IMR-90 (cell line): ENCODE measurements at regions not wholly inside any gene's neighbourhood (a gene's known extent, or its start where the extent isn't known, plus 50 kb on each side); places are given as distances from the start of the nearest gene placed in this dataset.

ENCODE experiments used
- ATAC-seq: fragments of 200-7000 bp; cut with Tn5 transposase; 2 replicates; pipeline ENCODE4 v1.9.1; 2020; ENCODE audit warnings: low read depth, mild to moderate bottlenecking, moderate library complexity
- BruUV-seq: library from RNA; stranded (reverse); fragments of 400-500 nt; replicated peaks from 2 replicates; lab custom pipeline; 2021; lab: Mats Ljungman, UMichigan
- CTCF ChIA-PET: fragments of 300-600 bp; formaldehyde crosslinking; extraction: SDS; loops from one replicate; lab custom pipeline; 2021; ENCODE audit warnings: antibody characterized with exemption; lab: Yijun Ruan, JAX
- POLR2A ChIA-PET: fragments of 300-600 bp; sonication (Branson Sonifier 250); formaldehyde crosslinking; loops from one replicate; lab custom pipeline; 2022; ENCODE audit warnings: antibody characterized with exemption; ENCODE audit not compliant: unreplicated experiment; lab: Charles Lee
- DNase-seq: peaks from one replicate; pipeline ENCODE4 v3.0.0; 2013
- H2AFZ ChIP-seq: replicated peaks from 2 replicates; pipeline ENCODE3; 2013; ENCODE audit warnings: low read length, mild to moderate bottlenecking; ENCODE audit not compliant: poor library complexity
- H2AK5ac ChIP-seq: 2 replicates; pipeline ENCODE4 v1.6.1; 2013; ENCODE audit warnings: low read depth, low read length, inconsistent platforms
- H2AK9ac ChIP-seq: replicated peaks from 2 replicates; pipeline ENCODE3; 2013; ENCODE audit warnings: mild to moderate bottlenecking, low read depth, low read length, moderate library complexity; ENCODE audit not compliant: poor library complexity
- H2BK120ac ChIP-seq: 2 replicates; pipeline ENCODE4 v1.6.1; 2013; ENCODE audit warnings: low read depth, low read length, inconsistent platforms
- H2BK15ac ChIP-seq: 3 replicates; pipeline ENCODE4 v1.6.1; 2013; ENCODE audit warnings: low read depth, low read length, inconsistent platforms
- H2BK20ac ChIP-seq: 2 replicates; pipeline ENCODE4 v1.6.1; 2013; ENCODE audit warnings: low read depth, mild to moderate bottlenecking, inconsistent platforms, low read length, moderate library complexity
- H2BK5ac ChIP-seq: 2 replicates; pipeline ENCODE4 v1.6.1; 2013; ENCODE audit warnings: mild to moderate bottlenecking, low read depth, low read length, inconsistent platforms; ENCODE audit not compliant: poor library complexity, severe bottlenecking
- H3K14ac ChIP-seq: replicated peaks from 2 replicates; pipeline ENCODE4 v1.6.1; 2013; ENCODE audit warnings: low read depth, low read length, inconsistent platforms
- H3K18ac ChIP-seq: 2 replicates; pipeline ENCODE4 v1.6.1; 2013; ENCODE audit warnings: low read depth, low read length, control low read depth
- H3K23ac ChIP-seq: 2 replicates; pipeline ENCODE4 v1.6.1; 2013; ENCODE audit warnings: low read depth, low read length, inconsistent platforms
- H3K27ac ChIP-seq: 2 replicates; pipeline ENCODE4 v1.5.1; 2013; ENCODE audit warnings: mild to moderate bottlenecking, control low read depth, low read length; ENCODE audit not compliant: insufficient read depth
- H3K27me3 ChIP-seq: 2 replicates; pipeline ENCODE4 v1.6.1; 2013; ENCODE audit warnings: low read length; ENCODE audit not compliant: control insufficient read depth, insufficient read depth
- H3K36me3 ChIP-seq: 2 replicates; pipeline ENCODE4 v1.6.1; 2013; ENCODE audit warnings: low read length, mixed read lengths; ENCODE audit not compliant: control insufficient read depth, insufficient read depth
- H3K4ac ChIP-seq: 2 replicates; pipeline ENCODE4 v1.6.1; 2013; ENCODE audit warnings: low read depth, low read length, inconsistent platforms
- H3K4me1 ChIP-seq: 2 replicates; pipeline ENCODE4 v1.6.1; 2013; ENCODE audit warnings: low read length, mixed read lengths; ENCODE audit not compliant: control insufficient read depth, insufficient read depth
- H3K4me2 ChIP-seq: 2 replicates; pipeline ENCODE4 v1.6.1; 2013; ENCODE audit warnings: low read depth, mild to moderate bottlenecking, control low read depth, low read length, moderate library complexity
- H3K4me3 ChIP-seq: 2 replicates; pipeline ENCODE4 v1.5.1; 2013; ENCODE audit warnings: low read depth, mild to moderate bottlenecking, control low read depth, low read length, moderate library complexity; ENCODE audit not compliant: insufficient read depth
- H3K56ac ChIP-seq: 2 replicates; pipeline ENCODE4 v1.6.1; 2013; ENCODE audit warnings: low read length, inconsistent platforms; ENCODE audit not compliant: insufficient read depth; ENCODE audit errors: extremely low read depth
- H3K79me1 ChIP-seq, 2 experiments: 2 replicates each; pipeline ENCODE4 v1.6.1; 2013; ENCODE audit warnings: low read length in 2 of 2, inconsistent platforms in 1 of 2, low read depth in 1 of 2
- H3K9ac ChIP-seq: 2 replicates; pipeline ENCODE4 v1.6.1; 2013; ENCODE audit warnings: low read depth, low read length, control low read depth
- H3K9me1 ChIP-seq: 2 replicates; pipeline ENCODE4 v1.6.1; 2013; ENCODE audit warnings: low read length, inconsistent platforms; ENCODE audit not compliant: insufficient read depth
- H3K9me3 ChIP-seq: 2 replicates; pipeline ENCODE4 v1.6.1; 2013; ENCODE audit warnings: low read length; ENCODE audit not compliant: control insufficient read depth, insufficient read depth
- H4K20me1 ChIP-seq: 2 replicates; pipeline ENCODE4 v1.6.1; 2013; ENCODE audit warnings: low read length, inconsistent platforms; ENCODE audit not compliant: insufficient read depth
- H4K5ac ChIP-seq: 2 replicates; pipeline ENCODE4 v1.6.1; 2013; ENCODE audit warnings: mild to moderate bottlenecking, low read depth, low read length, control low read depth
- H4K8ac ChIP-seq, 2 experiments: 2 replicates each; pipeline ENCODE4 v1.6.1; 2013; ENCODE audit warnings: low read depth in 2 of 2, low read length in 2 of 2, control low read depth in 1 of 2, inconsistent platforms in 1 of 2
- H4K91ac ChIP-seq: 2 replicates; pipeline ENCODE4 v1.6.1; 2013; ENCODE audit warnings: low read depth, low read length, inconsistent platforms; ENCODE audit not compliant: insufficient read depth
- BHLHE40 ChIP-seq: fragments of 150-350 bp; IDR thresholded peaks from 2 replicates; pipeline ENCODE4 v1.6.1; 2016; ENCODE audit warnings: mild to moderate bottlenecking, low read depth, low read length
- CEBPB ChIP-seq: IDR thresholded peaks from 2 replicates; pipeline ENCODE4 v1.6.1; 2012; ENCODE audit warnings: low read depth, low read length, improper control_type of control experiment
- CHD1 ChIP-seq: IDR thresholded peaks from 2 replicates; pipeline ENCODE4 v1.6.1; 2012; ENCODE audit warnings: low read depth, low read length, improper control_type of control experiment
- CTCF ChIP-seq: conservative IDR thresholded peaks from 2 replicates; pipeline ENCODE4 v1.5.1; 2012; ENCODE audit warnings: mild to moderate bottlenecking, low read depth, low read length, improper control_type of control experiment
- FOS ChIP-seq: fragments of 150-350 bp; IDR thresholded peaks from 2 replicates; pipeline ENCODE4 v1.6.1; 2016; ENCODE audit warnings: low read depth, low read length
- MAFK ChIP-seq: IDR thresholded peaks from 2 replicates; pipeline ENCODE4 v1.6.1; 2012; ENCODE audit warnings: low read depth, low read length, improper control_type of control experiment
- MAZ ChIP-seq: IDR thresholded peaks from 2 replicates; pipeline ENCODE4 v1.6.1; 2012; ENCODE audit warnings: low read depth, mild to moderate bottlenecking, low read length, improper control_type of control experiment, moderate library complexity, borderline replicate concordance
- MXI1 ChIP-seq: IDR thresholded peaks from 2 replicates; pipeline ENCODE4 v1.6.1; 2012; ENCODE audit warnings: low read depth, mild to moderate bottlenecking, low read length, moderate library complexity, borderline replicate concordance
- NFE2L2 ChIP-seq: fragments of 150-350 bp; IDR thresholded peaks from 2 replicates; pipeline ENCODE4 v1.6.1; 2016; ENCODE audit warnings: low read depth, mild to moderate bottlenecking, low read length
- POLR2A ChIP-seq: IDR thresholded peaks from 2 replicates; pipeline ENCODE4 v1.6.1; 2012; ENCODE audit warnings: mild to moderate bottlenecking, low read depth, low read length
- RAD21 ChIP-seq: IDR thresholded peaks from 2 replicates; pipeline ENCODE4 v1.6.1; 2012; ENCODE audit warnings: low read length, improper control_type of control experiment
- RCOR1 ChIP-seq: IDR thresholded peaks from 2 replicates; pipeline ENCODE4 v1.6.1; 2012; ENCODE audit warnings: mild to moderate bottlenecking, low read length, improper control_type of control experiment; ENCODE audit not compliant: insufficient replicate concordance
- RFX5 ChIP-seq: IDR thresholded peaks from 2 replicates; pipeline ENCODE4 v1.8.0; 2012; ENCODE audit warnings: low read depth, mild to moderate bottlenecking, low read length, moderate library complexity
- SMC3 ChIP-seq: fragments of 150-350 bp; IDR thresholded peaks from 2 replicates; pipeline ENCODE4 v1.6.1; 2016; ENCODE audit warnings: low read depth, mild to moderate bottlenecking, antibody characterized with exemption, low read length, moderate library complexity
- dilution Hi-C: fragments of 300-500 bp; cut with HindIII; formaldehyde crosslinking; loops from one replicate; pipeline ENCODE4 v1.14.3; 2018; ENCODE audit warnings: low sequenced_read_pairs; ENCODE audit not compliant: unreplicated experiment
- in situ Hi-C: fragments of 300-500 bp; cut with MboI; formaldehyde crosslinking; loops from 3 replicates; pipeline ENCODE4 v1.14.3; 2019; ENCODE audit warnings: low sequenced_read_pairs, inconsistent platforms, mixed read lengths
- intact Hi-C: fragments of 100-400 bp; cut with micrococcal nuclease; formaldehyde crosslinking; loops from 2 replicates; pipeline ENCODE4 v1.10.0; 2022
- TF ChIP-seq, protein P1 (sequence below): fragments of 150-350 bp; IDR thresholded peaks from 2 replicates; pipeline ENCODE4 v1.6.1; 2016; ENCODE audit warnings: low read depth, mild to moderate bottlenecking, low read length, moderate library complexity, borderline replicate concordance
- TF ChIP-seq, protein P2 (sequence below): fragments of 150-350 bp; IDR thresholded peaks from 2 replicates; pipeline ENCODE4 v1.6.1; 2017; ENCODE audit warnings: mild to moderate bottlenecking, antibody characterized with exemption, low read length, low read depth

- Histone ChIP-seq H3K56ac (no peak overlapping the region), H3K14ac (no peak overlapping the region), H3K23ac (no peak overlapping the region), H2BK15ac (no peak overlapping the region), H4K91ac (no peak overlapping the region), H4K5ac (no peak overlapping the region), H3K79me1 (no peaks in the 10 kb centered on the region), H2AK5ac (no peak overlapping the region), H3K4me2 (no peak overlapping the region), H3K4ac (no peak overlapping the region), H3K27me3 (no peaks in the 10 kb centered on the region), H3K4me3 (no peak overlapping the region), H3K18ac (no peak overlapping the region), H3K4me1 (no peaks in the 10 kb centered on the region), H2AK9ac (no peak overlapping the region), H3K9ac (no peak overlapping the region), H3K36me3 (no peaks in the 10 kb centered on the region), H4K8ac (no peak overlapping the region), H4K20me1 (no peaks in the 10 kb centered on the region), H3K27ac (no peak overlapping the region), H3K9me1 (no peaks in the 10 kb centered on the region), H2BK5ac (no peak overlapping the region), H3K9me3 (no peaks in the 10 kb centered on the region), H2BK20ac (no peak overlapping the region), H2BK120ac (no peak overlapping the region), H2AFZ (no peak overlapping the region)
- intact Hi-C loops = no loop called here
- in situ Hi-C loops = no loop called here
- DNase-seq = no peak
- ChIA-PET CTCF (no interaction called here), POLR2A (no interaction called here)
- ATAC-seq = no peak
- no TSS peak for BruUV-seq
- TF ChIP-seq RFX5 (no peak), BHLHE40 (no peak), SMC3 (no peak), RAD21 (no peak), CHD1 (no peak), CEBPB (no peak), MAZ (no peak), MXI1 (no peak), FOS (no peak), CTCF (no peak), POLR2A (no peak), NFE2L2 (no peak), RCOR1 (no peak), MAFK (no peak)
- TF ChIP-seq, protein P1, sequence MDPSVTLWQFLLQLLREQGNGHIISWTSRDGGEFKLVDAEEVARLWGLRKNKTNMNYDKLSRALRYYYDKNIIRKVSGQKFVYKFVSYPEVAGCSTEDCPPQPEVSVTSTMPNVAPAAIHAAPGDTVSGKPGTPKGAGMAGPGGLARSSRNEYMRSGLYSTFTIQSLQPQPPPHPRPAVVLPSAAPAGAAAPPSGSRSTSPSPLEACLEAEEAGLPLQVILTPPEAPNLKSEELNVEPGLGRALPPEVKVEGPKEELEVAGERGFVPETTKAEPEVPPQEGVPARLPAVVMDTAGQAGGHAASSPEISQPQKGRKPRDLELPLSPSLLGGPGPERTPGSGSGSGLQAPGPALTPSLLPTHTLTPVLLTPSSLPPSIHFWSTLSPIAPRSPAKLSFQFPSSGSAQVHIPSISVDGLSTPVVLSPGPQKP = no peak
- TF ChIP-seq, protein P2, sequence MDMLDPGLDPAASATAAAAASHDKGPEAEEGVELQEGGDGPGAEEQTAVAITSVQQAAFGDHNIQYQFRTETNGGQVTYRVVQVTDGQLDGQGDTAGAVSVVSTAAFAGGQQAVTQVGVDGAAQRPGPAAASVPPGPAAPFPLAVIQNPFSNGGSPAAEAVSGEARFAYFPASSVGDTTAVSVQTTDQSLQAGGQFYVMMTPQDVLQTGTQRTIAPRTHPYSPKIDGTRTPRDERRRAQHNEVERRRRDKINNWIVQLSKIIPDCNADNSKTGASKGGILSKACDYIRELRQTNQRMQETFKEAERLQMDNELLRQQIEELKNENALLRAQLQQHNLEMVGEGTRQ = no peak
- dilution Hi-C loops = no loop called here
These were observed 278.9 kb upstream of the GIMD1 start for GRCh38 chr4:106647451-106647850.
